Activated T-helper 1 cell treated with Interleukin-2 at 50 U/mL for 16 hours (primary cell): ENCODE measurements at regions not wholly inside any gene's neighbourhood (a gene's known extent, or its start where the extent isn't known, plus 50 kb on each side); places are given as distances from the start of the nearest gene placed in this dataset.
"Not testable (repeated sequence)": the region's sequence is repeated elsewhere in the genome, so short reads cannot be mapped to it uniquely, and the experiment has no call there.

Source experiments
- DNase-seq: peaks from one replicate; pipeline ENCODE4 v3.0.0-alpha.2; 2020; ENCODE audit warnings: low read depth

DNA sequence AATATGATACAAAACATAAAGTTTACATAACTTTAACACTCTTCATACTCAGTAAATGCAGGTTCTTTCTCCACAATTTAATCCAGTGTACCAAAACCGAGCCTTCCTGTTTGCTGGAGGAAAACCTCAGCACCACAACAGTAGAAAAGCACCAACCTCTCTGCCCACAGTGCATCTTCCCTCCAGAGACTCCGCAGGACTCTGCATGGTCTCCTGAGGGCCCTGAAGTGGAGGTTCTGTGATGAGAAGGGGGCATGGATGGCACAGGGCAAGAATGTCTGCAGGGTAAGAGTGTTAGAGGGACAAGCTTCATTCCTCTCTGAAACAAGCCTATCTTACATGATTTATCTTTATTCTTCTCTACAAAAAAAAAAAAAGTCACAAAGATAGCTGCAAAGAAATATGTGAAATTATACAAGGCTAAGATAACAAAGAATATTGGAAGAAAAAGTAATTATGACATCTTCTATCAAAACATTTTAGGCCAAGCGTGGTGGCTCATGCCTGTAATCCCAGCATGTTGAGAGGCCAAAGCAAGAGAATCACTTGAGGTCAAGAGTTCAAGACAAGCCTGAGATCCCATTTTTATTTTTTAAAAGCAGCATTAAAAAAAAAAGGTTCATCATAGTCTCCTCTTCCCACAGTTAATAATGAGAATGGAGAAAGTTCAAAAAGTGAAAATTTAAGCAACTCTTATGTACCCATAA lies 102.0 kb downstream of the VPREB1 start:
- DNase-seq: no peak

DNA sequence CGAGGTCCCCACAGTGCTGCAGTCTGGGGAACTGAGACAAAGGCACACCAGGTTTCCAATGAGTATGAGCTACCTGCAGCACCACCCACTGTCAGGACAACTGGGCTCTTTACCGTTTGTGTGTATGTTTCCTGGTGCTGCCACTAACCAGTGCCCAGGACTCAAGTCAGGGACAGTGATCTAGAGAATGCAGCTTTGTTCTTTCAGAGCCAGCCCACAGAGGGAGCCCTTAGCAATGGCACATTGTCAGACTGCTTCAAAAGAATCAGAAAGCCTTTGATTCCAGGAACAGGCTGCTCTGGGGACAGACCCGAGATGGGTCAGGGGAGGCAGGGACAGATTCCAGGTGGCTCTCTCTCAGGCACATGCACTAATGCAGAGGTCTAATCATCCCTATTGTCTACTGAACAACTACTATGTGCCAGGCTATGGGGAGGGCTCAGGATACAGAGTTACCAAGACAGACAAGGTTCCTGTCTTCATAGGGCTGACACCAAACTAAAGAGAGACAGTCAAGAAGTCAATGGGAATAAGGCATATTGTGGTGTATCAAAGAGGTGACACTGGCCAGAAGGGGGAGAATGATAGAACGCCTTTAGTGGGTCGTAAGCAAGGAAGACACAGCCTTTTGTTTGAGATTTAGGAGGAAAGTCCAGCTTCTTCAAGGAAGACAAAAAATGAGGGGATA lies 103.7 kb downstream of the VPREB1 start:
- DNase-seq: no peak

DNA sequence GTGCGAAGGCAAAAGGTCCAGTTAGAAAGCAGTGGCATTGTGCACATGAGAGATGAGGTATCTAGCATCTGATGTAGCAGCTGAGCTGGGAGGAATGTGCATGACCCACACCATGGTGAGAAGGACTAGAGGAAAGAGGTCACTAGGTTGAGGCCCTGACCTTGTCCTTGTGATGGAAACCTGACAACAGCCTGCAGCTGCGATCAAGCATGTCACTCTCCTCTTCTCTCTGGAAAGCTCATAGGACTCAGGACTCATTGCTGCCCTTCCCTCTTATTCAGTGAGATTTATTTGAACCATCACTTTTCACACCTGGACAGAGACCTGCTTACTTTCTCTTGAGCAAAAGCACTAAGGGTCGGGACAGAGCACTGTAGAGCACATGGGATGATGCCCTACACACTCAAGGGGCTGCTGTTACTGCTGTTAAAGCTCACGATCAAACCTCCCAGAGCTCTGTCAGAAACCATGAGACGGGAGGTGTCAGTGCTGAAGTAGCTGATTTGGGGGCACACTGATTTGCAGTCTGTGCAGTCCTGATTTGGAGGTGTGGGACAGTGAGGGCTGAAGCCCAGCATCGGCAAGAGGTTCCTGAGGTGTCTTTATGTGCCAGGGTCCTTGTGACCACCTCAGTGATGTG lies 104.3 kb downstream of the VPREB1 start:
- DNase-seq: no peak

DNA sequence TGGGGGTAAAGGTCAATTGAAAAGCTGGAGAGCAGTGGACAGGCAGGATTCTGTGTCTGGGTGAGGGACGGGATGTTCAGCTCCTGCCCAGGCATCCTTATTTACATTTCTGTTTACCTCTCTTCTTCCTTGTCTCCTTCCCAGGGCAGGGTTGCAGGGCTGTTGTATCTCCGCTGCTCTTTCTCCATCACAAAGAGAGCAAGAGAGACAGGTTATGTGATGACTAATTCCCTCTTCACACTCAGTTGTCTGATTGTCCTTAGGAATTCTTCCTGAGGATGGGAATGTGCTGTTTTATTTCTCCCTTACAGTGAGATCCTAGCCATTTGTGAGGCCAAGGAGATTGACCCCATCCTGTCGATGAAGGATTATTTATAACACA lies 104.9 kb downstream of the VPREB1 start:
- no peak for DNase-seq

DNA sequence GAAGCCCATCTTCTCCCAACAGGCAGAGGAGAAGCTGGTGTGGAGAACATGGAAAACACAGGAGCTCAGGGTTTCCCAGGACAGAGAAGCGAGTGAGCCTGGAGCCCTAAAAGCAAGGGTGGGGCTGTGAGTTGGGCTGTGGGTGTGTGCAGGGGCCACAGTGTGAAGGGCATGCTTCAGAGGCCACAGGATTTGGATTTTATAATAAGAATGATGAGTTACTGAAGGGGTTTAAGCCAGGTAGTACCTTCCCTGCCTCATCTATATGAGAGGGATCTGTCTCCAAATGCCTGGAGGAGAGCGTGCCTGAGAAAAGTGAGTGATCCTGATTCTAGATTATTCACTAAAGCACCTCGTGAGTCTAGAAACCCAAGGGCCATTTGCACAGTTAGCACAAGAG lies 106.8 kb downstream of the VPREB1 start:
- DNase-seq: no peak

DNA sequence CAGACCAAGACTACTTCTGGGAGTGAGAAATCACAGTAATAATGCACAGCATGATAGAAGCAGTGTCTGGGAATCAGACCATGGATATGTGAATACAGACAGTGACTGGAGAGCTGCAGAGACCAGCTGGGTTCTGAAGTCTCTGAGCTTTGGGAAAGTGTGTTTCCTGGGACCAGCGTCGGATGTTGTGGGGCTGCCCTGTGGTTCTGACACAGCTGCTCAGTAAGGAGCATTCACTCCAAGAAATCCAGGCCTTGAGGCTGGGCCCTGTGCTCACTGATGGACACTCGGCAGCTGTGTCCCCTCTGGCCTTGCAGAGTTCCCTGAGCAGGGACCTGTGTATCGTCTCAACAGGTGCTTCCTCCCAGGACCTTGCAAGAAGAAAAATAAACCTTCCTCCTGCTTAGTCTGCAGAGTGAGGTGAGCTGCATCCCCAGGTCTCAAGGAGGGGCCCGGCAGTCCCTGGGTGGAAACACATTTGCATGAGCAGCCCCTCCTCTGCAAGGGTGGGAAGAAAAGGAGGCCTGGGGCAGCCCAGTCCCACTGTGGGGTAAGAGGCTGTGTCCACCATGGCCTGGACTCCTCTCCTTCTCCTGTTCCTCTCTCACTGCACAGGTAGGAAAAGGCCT lies 107.9 kb downstream of the VPREB1 start:
- DNase-seq: no peak

DNA sequence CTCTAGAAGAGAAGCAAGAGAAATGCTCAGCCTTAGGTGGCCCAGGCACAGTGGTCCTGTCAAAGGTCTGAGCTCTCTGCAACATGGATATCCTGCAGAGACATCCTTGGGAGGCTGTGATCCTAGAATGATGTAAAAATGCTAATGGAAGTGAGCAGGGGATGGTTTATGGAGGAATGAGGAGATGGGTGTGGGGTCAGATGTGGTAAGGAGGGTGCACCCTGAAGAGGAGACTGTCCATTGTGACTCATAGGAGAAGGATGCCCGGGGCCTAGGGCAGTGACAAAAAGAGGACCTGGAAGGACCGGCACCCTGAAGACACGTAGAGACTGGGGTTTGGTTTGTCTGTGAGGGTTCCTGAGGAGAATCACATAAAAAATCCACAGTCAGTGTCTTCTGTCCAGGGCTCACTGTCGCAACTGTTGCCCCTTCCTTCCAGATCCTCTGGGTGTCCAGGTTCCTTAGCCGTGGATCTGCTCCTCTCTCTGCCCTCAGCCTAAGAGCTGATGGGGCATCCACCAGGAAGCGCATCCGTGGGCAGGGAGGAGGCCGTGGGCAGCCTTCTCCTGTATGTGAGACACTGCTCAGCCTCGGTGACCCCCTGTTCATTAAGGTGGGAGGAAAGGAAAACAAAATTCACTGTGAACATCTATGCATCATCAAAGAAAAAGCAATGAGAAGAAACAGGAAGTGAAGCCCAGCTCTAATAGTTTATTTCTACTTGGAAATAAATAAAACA lies 110.7 kb downstream of the VPREB1 start:
- no peak for DNase-seq

DNA sequence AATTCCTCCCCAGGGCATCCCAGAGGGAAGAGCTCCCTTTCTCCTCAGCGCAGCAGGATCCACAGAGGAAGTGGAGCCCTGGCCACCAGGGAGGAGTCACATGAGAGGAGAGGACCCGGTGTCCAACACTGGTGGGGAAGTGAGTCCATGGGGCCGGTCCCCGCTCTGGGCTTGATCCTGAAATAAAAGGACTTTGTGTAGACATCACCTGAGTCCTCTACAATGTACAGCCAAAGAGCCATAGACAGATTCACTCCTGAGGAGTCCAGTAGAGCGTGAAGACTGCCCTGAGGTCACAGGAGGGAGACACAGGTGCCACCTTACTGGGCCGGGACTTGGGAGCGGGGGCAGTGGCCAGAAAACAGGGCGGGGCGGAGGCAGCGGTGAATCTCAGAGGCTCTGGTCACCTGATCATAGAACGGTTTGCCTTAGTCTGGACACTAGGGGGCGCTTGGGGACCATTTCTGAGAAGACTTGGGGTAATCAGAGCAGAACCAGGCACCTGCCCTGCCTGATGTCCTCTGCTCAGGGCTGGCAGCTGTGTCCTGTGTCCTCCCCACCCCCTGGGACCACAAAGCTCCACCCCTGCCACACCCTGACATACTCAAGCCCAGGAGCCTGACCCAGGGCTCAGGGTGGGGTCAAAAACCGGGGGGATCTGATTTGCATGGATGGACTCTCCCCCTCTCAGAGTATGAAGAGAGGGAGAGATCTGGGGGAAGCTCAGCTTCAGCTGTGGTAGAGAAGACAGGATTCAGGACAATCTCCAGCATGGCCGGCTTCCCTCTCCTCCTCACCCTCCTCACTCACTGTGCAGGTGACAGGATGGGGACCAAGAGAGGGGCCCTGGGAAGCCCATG lies 112.7 kb downstream of the VPREB1 start:
- DNase-seq: peak; percentile 43

DNA sequence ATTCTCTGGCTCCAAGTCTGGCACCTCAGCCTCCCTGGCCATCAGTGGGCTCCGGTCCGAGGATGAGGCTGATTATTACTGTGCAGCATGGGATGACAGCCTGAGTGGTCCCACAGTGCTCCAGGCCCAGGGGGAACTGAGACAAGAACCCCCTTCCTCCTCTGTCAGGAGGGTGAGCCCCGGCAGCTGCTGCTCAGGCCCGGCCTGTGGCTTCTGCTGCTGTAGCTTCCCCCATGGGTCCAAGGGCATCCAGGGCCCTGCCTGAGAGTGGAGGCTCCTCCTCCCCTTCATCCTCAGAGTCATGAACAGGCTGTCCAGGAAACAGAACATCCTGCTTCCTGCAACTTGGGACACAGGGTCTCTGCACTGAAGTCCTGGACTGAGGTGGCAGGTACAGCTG lies 113.6 kb downstream of the VPREB1 start:
- no peak for DNase-seq

DNA sequence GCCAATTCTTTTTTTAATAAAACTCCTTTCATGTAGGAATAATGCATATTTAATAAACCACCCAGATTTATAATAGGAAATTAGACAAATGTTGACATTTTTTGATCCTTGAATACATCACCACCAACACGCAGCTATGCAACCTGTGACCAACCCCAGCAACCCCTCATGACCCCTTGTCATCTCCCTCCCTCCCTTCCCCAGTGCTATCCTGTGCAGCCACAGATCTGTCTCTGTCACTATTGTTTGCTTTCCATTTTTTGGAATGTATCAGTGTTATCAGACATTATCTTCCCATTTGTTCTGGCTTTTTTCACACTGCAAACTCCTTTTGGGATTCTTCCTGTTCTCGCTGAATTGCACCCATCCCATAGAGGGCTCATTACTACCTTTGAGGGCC lies 114.1 kb downstream of the VPREB1 start:
- no peak for DNase-seq

DNA sequence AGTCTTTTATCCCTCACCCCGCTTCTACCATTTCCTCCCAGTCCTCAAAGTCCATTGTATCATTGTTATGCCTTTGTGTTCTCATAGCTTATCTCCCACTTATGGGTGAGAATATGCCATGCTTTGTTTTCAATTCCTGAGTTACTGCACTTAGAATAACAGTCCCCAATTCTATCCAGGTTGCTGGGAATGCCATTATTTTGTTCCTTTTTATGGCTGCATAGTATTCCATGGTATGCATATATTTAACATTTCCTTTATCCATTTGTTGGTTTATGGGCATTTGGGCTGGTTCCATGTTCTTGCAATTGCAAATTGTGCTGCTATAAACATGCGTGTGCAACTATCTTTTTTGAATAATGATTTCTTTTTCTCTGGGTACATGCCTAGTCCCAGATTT lies 114.9 kb downstream of the VPREB1 start:
- DNase-seq: no peak

DNA sequence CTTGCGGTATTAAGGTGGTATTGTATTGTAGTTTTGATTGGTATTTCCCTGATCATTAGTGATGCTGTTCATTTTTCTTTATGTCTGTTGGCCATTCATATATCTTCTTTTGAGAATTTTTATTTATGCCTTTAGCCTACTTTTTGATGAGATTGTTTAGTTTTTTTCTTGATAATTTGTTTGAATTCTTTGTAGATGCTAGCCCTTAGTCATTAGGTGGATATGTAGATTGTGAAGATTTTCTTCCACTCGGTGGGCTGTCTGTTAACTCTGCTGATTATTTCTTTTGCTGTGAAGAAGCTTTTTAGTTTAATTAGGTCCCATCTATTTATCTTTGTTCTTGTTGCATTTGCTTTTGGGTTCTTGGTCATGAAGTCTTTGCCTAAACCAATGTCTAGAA lies 115.4 kb downstream of the VPREB1 start:
- no peak for DNase-seq

DNA sequence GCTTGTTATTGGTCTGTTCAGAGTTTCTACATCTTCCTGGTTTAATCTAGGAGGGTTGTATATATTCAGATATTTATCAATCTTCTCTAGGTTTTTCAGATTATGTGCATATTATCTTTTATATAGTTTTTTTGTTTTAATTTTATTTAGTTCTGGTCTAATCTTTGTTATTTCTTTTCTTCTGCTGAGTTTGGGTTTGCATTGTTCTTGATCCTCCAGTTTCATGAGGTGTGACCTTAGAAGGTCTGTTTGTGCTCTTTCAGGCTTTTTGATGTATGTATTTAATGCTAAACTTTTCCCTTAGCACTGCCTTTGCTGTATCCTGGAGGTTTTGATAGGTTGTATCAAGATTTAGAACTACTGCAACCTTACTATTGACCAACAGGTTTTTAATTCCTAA lies 117.7 kb downstream of the VPREB1 start:
- no peak for DNase-seq

DNA sequence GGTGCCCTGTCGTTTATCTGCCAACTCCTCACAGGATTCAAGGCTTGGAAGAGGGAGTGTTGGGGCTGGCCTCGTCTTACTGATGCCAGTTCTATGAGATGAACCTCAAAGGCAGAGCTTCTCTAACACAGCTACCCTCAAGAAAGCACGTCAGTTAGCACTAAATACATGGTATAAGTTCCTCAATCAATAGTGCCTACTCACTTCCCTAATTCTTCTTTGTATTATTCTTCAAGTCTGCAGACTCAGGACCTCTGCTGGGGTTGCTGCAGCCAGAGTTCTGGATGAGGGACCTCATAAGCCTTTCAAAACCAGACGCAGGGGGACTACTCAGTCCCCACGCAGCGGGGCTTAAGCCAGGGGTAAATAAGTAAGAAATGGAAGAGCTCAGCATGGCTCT lies 118.3 kb downstream of the VPREB1 start:
- DNase-seq: no peak

DNA sequence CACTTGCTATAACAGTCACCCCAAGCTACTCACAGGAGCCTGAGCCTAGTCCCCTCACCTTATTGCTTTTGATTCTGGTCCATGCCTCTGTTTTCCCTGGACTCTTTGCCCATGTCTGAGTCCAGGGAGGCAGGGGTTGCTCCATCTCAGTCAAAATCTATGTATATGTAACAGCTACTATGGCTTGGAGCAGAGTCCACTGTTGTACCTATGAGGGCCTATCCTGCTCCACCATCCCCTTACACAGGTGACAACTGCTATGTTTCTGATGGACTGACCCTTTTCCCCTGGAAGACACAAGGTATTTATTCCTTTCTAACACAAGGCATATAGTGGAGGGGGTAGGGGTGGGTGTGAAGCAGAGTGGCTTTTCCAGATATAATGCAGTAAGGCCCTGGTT lies 119.6 kb downstream of the VPREB1 start:
- DNase-seq: no peak

DNA sequence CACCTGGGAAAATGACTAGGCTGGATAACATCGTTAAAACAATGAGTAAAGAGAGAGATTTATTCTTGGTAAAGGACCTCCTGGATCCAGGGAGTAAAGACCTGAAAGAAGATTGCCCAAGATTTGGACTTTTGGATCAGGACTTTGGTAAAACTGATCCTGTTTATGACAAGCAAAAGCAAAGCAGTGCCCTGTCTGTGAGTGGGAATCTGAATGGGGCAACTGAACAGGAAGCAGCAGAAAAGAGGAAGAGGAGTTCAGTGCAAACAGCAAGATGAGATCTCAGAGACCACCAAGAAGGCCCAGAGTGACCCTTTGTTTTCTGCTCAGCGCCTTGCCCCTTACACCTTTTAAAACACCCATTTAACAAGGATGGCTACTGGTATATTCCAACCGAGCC lies 122.0 kb downstream of the VPREB1 start:
- DNase-seq: no peak

DNA sequence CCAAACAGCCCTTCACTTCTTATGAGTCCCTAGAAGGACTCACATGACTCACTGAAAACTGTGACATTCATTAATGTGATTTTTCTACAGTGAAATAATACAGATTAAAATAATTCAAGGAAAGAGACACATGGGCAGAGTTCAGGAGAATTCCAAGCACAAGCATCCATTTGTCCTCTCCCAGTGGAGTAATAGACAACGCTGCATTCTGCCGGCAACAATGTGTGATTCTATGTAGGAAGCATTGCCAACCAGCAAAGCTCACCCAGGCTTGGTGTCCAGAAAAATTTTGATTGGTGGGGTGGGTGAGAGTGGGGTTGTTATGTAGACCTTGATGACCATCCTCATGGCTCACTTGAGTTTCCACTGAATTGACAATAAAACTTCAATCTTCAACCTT lies 123.9 kb downstream of the VPREB1 start:
- no peak for DNase-seq

DNA sequence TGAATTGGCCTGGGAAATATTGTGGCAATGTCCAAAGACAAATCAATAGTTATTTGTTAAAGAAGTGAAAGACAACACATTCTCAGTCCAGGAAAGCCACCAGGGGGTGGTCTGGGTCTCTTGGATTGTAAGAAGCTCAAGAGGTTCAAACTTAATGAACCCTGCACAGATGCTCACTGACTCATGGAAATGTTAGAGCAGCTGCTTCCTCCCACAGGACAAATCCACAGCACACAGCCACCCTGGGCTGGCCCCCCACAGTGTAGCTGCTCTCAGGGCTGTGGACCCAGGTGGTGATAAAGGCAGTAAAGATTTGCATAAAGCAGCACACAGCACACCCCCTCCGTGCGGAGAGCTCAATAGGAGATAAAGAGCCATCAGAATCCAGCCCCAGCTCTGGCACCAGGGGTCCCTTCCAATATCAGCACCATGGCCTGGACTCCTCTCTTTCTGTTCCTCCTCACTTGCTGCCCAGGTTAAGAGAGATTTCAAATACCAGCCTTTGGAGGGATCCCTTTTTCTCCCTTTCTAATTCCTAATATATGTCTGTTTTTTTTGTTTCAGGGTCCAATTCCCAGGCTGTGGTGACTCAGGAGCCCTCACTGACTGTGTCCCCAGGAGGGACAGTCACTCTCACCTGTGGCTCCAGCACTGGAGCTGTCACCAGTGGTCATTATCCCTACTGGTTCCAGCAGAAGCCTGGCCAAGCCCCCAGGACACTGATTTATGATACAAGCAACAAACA lies 124.8 kb downstream of the VPREB1 start:
- DNase-seq: not testable (repeated sequence)

DNA sequence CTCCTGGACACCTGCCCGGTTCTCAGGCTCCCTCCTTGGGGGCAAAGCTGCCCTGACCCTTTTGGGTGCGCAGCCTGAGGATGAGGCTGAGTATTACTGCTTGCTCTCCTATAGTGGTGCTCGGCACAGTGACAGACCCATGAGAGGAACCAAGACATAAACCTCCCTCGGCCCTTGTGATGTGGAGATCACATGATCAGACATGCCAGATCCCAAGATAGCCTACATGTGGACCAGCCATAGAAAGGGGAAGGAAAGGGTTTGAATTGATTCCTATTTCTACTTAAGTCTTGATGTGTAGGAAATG lies 125.3 kb downstream of the VPREB1 start:
- no peak for DNase-seq

DNA sequence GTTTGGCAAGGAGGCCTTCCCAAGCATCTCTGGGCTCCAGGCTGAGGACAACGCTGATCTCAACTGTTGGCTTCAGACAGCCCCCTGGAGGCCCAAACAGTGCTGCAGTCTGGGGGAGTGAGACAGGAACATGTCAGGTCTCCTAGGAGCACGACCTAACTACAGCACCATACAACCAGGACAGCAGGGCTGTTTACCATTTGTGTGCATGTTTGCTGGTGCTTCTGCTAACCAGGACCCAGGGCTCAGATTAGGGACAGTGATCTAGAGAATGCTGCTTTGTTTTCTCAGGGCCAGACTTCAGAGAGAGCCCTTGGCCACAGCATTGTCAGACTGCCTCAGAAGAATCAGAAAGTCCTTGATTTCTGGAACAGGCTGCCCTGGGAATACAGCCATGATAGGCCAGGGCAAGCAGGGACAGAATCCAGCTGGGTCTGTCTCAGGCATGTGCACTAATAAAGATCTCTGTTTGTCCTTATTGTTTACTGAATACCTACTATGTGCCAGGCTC lies 126.5 kb downstream of the VPREB1 start:
- DNase-seq: no peak

DNA sequence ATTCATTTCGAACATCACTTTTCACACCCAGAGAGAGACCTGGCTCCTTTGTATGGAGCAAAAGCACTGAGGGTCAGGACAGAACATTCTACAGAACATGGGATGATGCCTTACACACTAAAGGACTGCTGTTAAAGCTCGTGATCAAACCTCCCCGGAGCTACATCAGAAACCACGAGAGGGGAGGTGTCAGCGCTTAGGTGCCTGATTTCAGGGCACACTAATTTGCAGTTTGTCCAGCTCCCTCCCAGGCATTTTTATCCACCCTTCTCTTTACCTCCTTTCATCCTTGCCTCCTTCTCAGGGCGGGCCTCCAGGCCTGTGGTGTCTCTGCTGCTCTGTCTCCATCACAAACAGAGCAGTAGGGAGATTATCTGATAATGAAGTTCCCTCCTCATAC lies 127.5 kb downstream of the VPREB1 start:
- DNase-seq: no peak
